ENCODE measurements at regions not wholly inside any gene's neighbourhood (a gene's known extent, or its start where the extent isn't known, plus 50 kb on each side); places are given as distances from the start of the nearest gene placed in this dataset.

- intact Hi-C loops (cut with DNase I) = no loop called here
- H3K4me3 ChIP-seq = no peak overlapping the region
- peaks cover 0 to 5% (median 0%) of the 10 kb centered on the region in 3 donors for H3K9me3 ChIP-seq
- no peaks in the 10 kb centered on the region for H3K27me3 ChIP-seq
- DNase-seq = no peak
- 65 to 80% methylated on average over 1 to 3 of the region's 3 CpGs for WGBS, 2 donors
- H3K4me1 ChIP-seq = no peaks in the 10 kb centered on the region
- TF ChIP-seq POLR2A (IDR thresholded peaks at IDR 0.05) (no peak), CTCF (IDR thresholded peaks at IDR 0.05) (no peak)
- H3K27ac ChIP-seq = no peak overlapping the region
- ATAC-seq = no peak
- H3K36me3 ChIP-seq (replicated peaks in 1 of 2; ENCODE audit: insufficient read depth in 1 of 2, low read depth in 2 of 2) = no peaks in the 10 kb centered on the region
Observed at GRCh38 chr1:177384461-177384860, 213.7 kb downstream of the BRINP2 start.

DNA sequence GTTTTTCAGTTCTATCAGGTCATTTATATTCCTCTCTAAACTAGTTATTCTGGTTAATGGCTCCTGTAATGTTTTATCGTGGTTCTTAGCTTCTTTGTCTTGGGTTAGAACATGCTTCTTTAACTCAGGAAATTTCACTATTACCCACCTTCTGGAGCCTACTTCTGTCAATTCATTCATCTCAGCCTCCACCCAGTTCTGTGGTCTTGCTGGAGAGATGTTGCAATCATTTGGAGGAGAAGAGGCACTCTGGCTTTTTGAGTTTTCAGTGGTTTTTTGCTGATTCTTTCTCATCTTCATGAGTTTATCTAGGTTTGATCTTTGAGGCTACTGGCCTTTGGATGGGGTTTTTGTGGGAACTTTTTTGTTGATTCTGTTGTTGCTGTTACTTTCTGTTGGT lies 213.0 kb downstream of the BRINP2 start:
- Histone ChIP-seq H3K4me1 (no peaks in the 10 kb centered on the region), H3K27ac (no peak overlapping the region), H3K36me3 (replicated peaks in 1 of 2; ENCODE audit: insufficient read depth in 1 of 2, low read depth in 2 of 2) (no peaks in the 10 kb centered on the region), H3K9me3 (peaks cover 0 to 5% (median 0%) of the 10 kb centered on the region in 3 donors), H3K27me3 (no peaks in the 10 kb centered on the region), H3K4me3 (no peak overlapping the region)
- no peak for ATAC-seq
- no peak for TF ChIP-seq POLR2A (IDR thresholded peaks at IDR 0.05)
- no peak for TF ChIP-seq CTCF (IDR thresholded peaks at IDR 0.05)
- DNase-seq = no peak
- WGBS, 2 donors = 40 to 61% methylated on average over 1 of the region's 1 CpG
- intact Hi-C loops (cut with DNase I) = no loop called here

GRCh38 chr1:177377866-177378265 lies 207.1 kb downstream of the BRINP2 start:
- 45 to 63% methylated on average over 2 of the region's 2 CpGs for WGBS, 2 donors
- TF ChIP-seq POLR2A (IDR thresholded peaks at IDR 0.05) (no peak), CTCF (IDR thresholded peaks at IDR 0.05) (no peak)
- Histone ChIP-seq H3K36me3 (replicated peaks in 1 of 2; ENCODE audit: insufficient read depth in 1 of 2, low read depth in 2 of 2) (no peaks in the 10 kb centered on the region), H3K4me3 (no peak overlapping the region), H3K9me3 (peaks cover 0 to 5% (median 0%) of the 10 kb centered on the region in 3 donors), H3K27me3 (no peaks in the 10 kb centered on the region), H3K27ac (no peak overlapping the region), H3K4me1 (no peaks in the 10 kb centered on the region)
- DNase-seq (no peak), ATAC-seq (no peak)
- intact Hi-C loops (cut with DNase I) = no loop called here

DNA sequence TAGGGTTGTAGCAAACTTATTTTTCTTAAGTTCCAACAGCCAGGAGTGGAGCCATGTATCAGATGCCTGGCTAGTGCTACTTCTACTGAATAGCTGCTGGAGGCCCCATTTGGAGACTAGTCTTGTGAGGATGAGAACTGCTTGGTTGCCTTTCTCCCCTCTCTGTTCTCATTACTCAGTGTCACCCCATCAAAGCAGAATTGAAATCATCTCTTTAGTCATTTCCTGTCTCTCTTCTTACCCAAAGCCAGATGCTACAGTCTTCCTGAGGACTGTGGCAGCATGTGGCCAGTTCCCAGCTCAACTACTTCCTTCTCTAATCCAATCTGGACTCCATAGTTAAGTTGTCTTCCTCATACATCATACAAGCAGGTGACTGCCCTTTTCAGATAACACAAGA lies 197.5 kb downstream of the BRINP2 start:
- Histone ChIP-seq H3K27ac (no peak overlapping the region), H3K9me3 (no peaks in the 10 kb centered on the region), H3K27me3 (no peaks in the 10 kb centered on the region), H3K4me3 (no peak overlapping the region), H3K36me3 (replicated peaks in 1 of 2; ENCODE audit: insufficient read depth in 1 of 2, low read depth in 2 of 2) (no peaks in the 10 kb centered on the region), H3K4me1 (no peaks in the 10 kb centered on the region)
- no peak for ATAC-seq
- intact Hi-C loops (cut with DNase I) = no loop called here
- no peak for DNase-seq
- TF ChIP-seq CTCF (IDR thresholded peaks at IDR 0.05) (no peak), POLR2A (IDR thresholded peaks at IDR 0.05) (no peak)

GRCh38 chr1:177366091-177366490 lies 195.3 kb downstream of the BRINP2 start:
- H3K4me1 ChIP-seq = no peaks in the 10 kb centered on the region
- no peak overlapping the region for H3K4me3 ChIP-seq
- intact Hi-C loops (cut with DNase I) = no loop called here
- H3K27me3 ChIP-seq = no peaks in the 10 kb centered on the region
- no peaks in the 10 kb centered on the region for H3K36me3 ChIP-seq (replicated peaks in 1 of 2; ENCODE audit: insufficient read depth in 1 of 2, low read depth in 2 of 2)
- WGBS, 2 donors = 54 to 64% methylated on average over 2 of the region's 2 CpGs
- H3K9me3 ChIP-seq = no peaks in the 10 kb centered on the region
- DNase-seq (no peak), ATAC-seq (no peak)
- H3K27ac ChIP-seq = no peak overlapping the region
- no peak for TF ChIP-seq CTCF (IDR thresholded peaks at IDR 0.05)
- no peak for TF ChIP-seq POLR2A (IDR thresholded peaks at IDR 0.05)
